ENCODE measurements at regions not wholly inside any gene's neighbourhood (a gene's known extent, or its start where the extent isn't known, plus 50 kb on each side); places are given as distances from the start of the nearest gene placed in this dataset.

DNA sequence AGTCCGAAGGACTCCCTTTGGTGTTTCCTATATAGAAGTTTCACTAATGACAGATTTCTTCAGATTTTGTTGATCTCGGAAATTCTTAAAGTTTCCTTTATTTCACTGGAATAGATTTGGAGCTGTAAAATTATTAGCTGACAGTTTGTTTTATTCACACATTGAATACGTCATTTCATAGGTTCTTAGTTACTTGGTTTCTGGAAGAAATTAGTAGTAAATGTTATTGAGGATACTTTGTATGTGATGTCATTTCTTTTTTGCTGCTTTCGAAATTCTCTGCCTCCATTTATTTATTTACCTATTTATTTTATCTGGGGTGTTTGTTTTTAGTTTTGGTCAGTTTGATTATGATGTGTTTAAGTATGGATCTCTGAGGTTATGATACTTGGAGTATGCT lies 1205.9 kb upstream of the GYPC start:
- TF ChIP-seq, protein P1, sequence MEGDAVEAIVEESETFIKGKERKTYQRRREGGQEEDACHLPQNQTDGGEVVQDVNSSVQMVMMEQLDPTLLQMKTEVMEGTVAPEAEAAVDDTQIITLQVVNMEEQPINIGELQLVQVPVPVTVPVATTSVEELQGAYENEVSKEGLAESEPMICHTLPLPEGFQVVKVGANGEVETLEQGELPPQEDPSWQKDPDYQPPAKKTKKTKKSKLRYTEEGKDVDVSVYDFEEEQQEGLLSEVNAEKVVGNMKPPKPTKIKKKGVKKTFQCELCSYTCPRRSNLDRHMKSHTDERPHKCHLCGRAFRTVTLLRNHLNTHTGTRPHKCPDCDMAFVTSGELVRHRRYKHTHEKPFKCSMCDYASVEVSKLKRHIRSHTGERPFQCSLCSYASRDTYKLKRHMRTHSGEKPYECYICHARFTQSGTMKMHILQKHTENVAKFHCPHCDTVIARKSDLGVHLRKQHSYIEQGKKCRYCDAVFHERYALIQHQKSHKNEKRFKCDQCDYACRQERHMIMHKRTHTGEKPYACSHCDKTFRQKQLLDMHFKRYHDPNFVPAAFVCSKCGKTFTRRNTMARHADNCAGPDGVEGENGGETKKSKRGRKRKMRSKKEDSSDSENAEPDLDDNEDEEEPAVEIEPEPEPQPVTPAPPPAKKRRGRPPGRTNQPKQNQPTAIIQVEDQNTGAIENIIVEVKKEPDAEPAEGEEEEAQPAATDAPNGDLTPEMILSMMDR (IDR thresholded peaks at IDR 0.05), result no peak
- TF ChIP-seq POLR2A (IDR thresholded peaks at IDR 0.05), result no peak
